ENCODE measurements at regions not wholly inside any gene's neighbourhood (a gene's known extent, or its start where the extent isn't known, plus 50 kb on each side); places are given as distances from the start of the nearest gene placed in this dataset.

GRCh38 chr2:5467178-5467905, 224.8 kb upstream of the SOX11 start:
- TF ChIP-seq CTCF (IDR thresholded peaks at IDR 0.05; ENCODE audit: extremely low read depth, missing control alignments): no peak
- DNase-seq (ENCODE audit: low spot score): no peak

- no peak for TF ChIP-seq CTCF (IDR thresholded peaks at IDR 0.05; ENCODE audit: extremely low read depth, missing control alignments)
- no peak for DNase-seq (ENCODE audit: low spot score)
Observed at GRCh38 chr2:5472673-5473072, 219.5 kb upstream of the SOX11 start.

GRCh38 chr2:5473635-5474034, 218.5 kb upstream of the SOX11 start:
- TF ChIP-seq CTCF (IDR thresholded peaks at IDR 0.05; ENCODE audit: extremely low read depth, missing control alignments): no peak
- no peak for DNase-seq (ENCODE audit: low spot score)

GRCh38 chr2:5474716-5475115, 217.5 kb upstream of the SOX11 start:
- no peak for TF ChIP-seq CTCF (IDR thresholded peaks at IDR 0.05; ENCODE audit: extremely low read depth, missing control alignments)
- DNase-seq (ENCODE audit: low spot score): no peak

GRCh38 chr2:5479265-5479928, 212.8 kb upstream of the SOX11 start:
- no peak for DNase-seq (ENCODE audit: low spot score)
- TF ChIP-seq CTCF (IDR thresholded peaks at IDR 0.05; ENCODE audit: extremely low read depth, missing control alignments): no peak

GRCh38 chr2:5482929-5483331, 209.3 kb upstream of the SOX11 start:
- DNase-seq (ENCODE audit: low spot score): no peak
- no peak for TF ChIP-seq CTCF (IDR thresholded peaks at IDR 0.05; ENCODE audit: extremely low read depth, missing control alignments)

GRCh38 chr2:5484868-5485267, 207.3 kb upstream of the SOX11 start:
- DNase-seq (ENCODE audit: low spot score): no peak
- TF ChIP-seq CTCF (IDR thresholded peaks at IDR 0.05; ENCODE audit: extremely low read depth, missing control alignments): no peak

Measured in GM20000 (cell line).